ENCODE measurements at regions not wholly inside any gene's neighbourhood (a gene's known extent, or its start where the extent isn't known, plus 50 kb on each side); places are given as distances from the start of the nearest gene placed in this dataset.

DNA sequence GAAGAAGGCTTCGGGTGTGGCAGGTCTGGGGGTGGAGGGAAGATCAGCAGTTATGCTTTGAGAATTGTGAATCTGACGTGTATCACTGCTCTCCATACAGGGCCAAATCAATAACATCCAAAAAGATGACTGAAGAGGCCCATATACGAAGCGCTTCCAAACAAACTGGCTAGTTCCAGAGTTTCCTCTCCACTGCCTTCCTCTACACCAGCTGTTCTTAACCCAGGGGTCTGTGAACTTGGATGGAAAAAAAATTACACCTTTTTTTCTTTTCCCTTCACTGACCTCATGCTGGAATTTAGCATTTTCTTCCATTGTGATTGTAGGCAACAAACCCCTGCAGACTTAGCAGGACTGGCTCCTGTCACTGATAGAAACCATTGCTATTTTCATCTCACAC is 77.1 kb upstream of the NBL1 start:
- no peak for TF ChIP-seq POLR2AphosphoS5 (IDR thresholded peaks at IDR 0.05)
- no peak for TF ChIP-seq POLR2A (IDR thresholded peaks at IDR 0.05)
- TF ChIP-seq CTCF (IDR thresholded peaks at IDR 0.05): no peak
- no peak for TF ChIP-seq EP300 (IDR thresholded peaks at IDR 0.05)

Measured in suprapubic skin (tissue), 4 donors.